ENCODE measurements at regions not wholly inside any gene's neighbourhood (a gene's known extent, or its start where the extent isn't known, plus 50 kb on each side); places are given as distances from the start of the nearest gene placed in this dataset.

- TF ChIP-seq, protein P1, sequence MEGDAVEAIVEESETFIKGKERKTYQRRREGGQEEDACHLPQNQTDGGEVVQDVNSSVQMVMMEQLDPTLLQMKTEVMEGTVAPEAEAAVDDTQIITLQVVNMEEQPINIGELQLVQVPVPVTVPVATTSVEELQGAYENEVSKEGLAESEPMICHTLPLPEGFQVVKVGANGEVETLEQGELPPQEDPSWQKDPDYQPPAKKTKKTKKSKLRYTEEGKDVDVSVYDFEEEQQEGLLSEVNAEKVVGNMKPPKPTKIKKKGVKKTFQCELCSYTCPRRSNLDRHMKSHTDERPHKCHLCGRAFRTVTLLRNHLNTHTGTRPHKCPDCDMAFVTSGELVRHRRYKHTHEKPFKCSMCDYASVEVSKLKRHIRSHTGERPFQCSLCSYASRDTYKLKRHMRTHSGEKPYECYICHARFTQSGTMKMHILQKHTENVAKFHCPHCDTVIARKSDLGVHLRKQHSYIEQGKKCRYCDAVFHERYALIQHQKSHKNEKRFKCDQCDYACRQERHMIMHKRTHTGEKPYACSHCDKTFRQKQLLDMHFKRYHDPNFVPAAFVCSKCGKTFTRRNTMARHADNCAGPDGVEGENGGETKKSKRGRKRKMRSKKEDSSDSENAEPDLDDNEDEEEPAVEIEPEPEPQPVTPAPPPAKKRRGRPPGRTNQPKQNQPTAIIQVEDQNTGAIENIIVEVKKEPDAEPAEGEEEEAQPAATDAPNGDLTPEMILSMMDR (IDR thresholded peaks at IDR 0.05): no peak
- TF ChIP-seq POLR2A (IDR thresholded peaks at IDR 0.05): no peak
Observed at GRCh38 chr3:18745472-18745871, 320.3 kb upstream of the SATB1 start.

Measured in right lobe of liver (tissue), 4 donors.